DLD1 (cell line): ENCODE measurements at regions not wholly inside any gene's neighbourhood (a gene's known extent, or its start where the extent isn't known, plus 50 kb on each side); places are given as distances from the start of the nearest gene placed in this dataset.
"Not testable (repeated sequence)": the region's sequence is repeated elsewhere in the genome, so short reads cannot be mapped to it uniquely, and the experiment has no call there.

Source experiments
- in situ Hi-C: cut with HindIII; loops from 2 replicates; pipeline ENCODE4 v1.10.0; 2017; ENCODE audit warnings: low sequenced_read_pairs

GRCh38 chr7:121503730-121504129, 107.6 kb upstream of the FAM3C start:
- in situ Hi-C loops: no loop called here

GRCh38 chr7:121503039-121503438, 106.9 kb upstream of the FAM3C start:
- in situ Hi-C loops: no loop called here

GRCh38 chr7:121501566-121501965, 105.5 kb upstream of the FAM3C start:
- in situ Hi-C loops: no loop called here

GRCh38 chr7:121500360-121501058, 104.4 kb upstream of the FAM3C start:
- in situ Hi-C loops: no loop called here

- in situ Hi-C loops: no loop called here
These were observed 103.5 kb upstream of the FAM3C start for GRCh38 chr7:121499624-121500023.

GRCh38 chr7:121498816-121499215, 102.7 kb upstream of the FAM3C start:
- in situ Hi-C loops: no loop called here

- in situ Hi-C loops: not testable (repeated sequence)
These were observed 101.4 kb upstream of the FAM3C start for GRCh38 chr7:121497545-121497944.

- in situ Hi-C loops: no loop called here
These were observed 98.4 kb upstream of the FAM3C start for GRCh38 chr7:121494516-121494915.

- in situ Hi-C loops: no loop called here
These were observed 97.4 kb upstream of the FAM3C start for GRCh38 chr7:121493553-121493952.

- in situ Hi-C loops: no loop called here
These were observed 94.2 kb upstream of the FAM3C start for GRCh38 chr7:121490309-121490708.

GRCh38 chr7:121489440-121489839, 93.3 kb upstream of the FAM3C start:
- in situ Hi-C loops: loop anchor here (10.0 kb wide), 1 partner anchor 395 kb away; no protein-coding TSS in a partner anchor

GRCh38 chr7:121488111-121488650, 92.1 kb upstream of the FAM3C start:
- in situ Hi-C loops: loop anchor here (10.0 kb wide), 1 partner anchor 393 kb away; no protein-coding TSS in a partner anchor

- in situ Hi-C loops: loop anchor here (10.0 kb wide), 1 partner anchor 392 kb away; no protein-coding TSS in a partner anchor
These were observed 90.5 kb upstream of the FAM3C start for GRCh38 chr7:121486590-121486989.

- in situ Hi-C loops: loop anchor here (10.0 kb wide), 1 partner anchor 391 kb away; no protein-coding TSS in a partner anchor
These were observed 89.5 kb upstream of the FAM3C start for GRCh38 chr7:121485467-121486243.

- in situ Hi-C loops: loop anchor here (10.0 kb wide), 1 partner anchor 389 kb away; no protein-coding TSS in a partner anchor
These were observed 88.1 kb upstream of the FAM3C start for GRCh38 chr7:121484089-121484763.

GRCh38 chr7:121480566-121481335, 84.6 kb upstream of the FAM3C start:
- in situ Hi-C loops: loop anchor here (10.0 kb wide), 1 partner anchor 386 kb away; no protein-coding TSS in a partner anchor

- in situ Hi-C loops: loop anchor here (10.0 kb wide), 1 partner anchor 385 kb away; no protein-coding TSS in a partner anchor
These were observed 84.0 kb upstream of the FAM3C start for GRCh38 chr7:121480058-121480457.

GRCh38 chr7:121479466-121479865, 83.4 kb upstream of the FAM3C start:
- in situ Hi-C loops: no loop called here

- in situ Hi-C loops: no loop called here
These were observed 79.7 kb upstream of the FAM3C start for GRCh38 chr7:121475806-121476205.

- in situ Hi-C loops: no loop called here
These were observed 78.2 kb upstream of the FAM3C start for GRCh38 chr7:121474301-121474673.
